GM13977 (cell line): ENCODE measurements at regions not wholly inside any gene's neighbourhood (a gene's known extent, or its start where the extent isn't known, plus 50 kb on each side); places are given as distances from the start of the nearest gene placed in this dataset.

ENCODE experiments used
- DNase-seq: peaks from one replicate; pipeline ENCODE4 v3.0.0; 2012; ENCODE audit warnings: low spot score
- CTCF ChIP-seq: IDR thresholded peaks from 2 replicates; pipeline ENCODE4 v1.5.1; 2012; ENCODE audit warnings: mild to moderate bottlenecking, control low read depth; ENCODE audit not compliant: insufficient read depth; ENCODE audit errors: extremely low read depth, missing control alignments
- in situ Hi-C: fragments of 300-500 bp; cut with MboI; formaldehyde crosslinking; loops from one replicate; pipeline ENCODE4 v1.12.0; 2022; ENCODE audit warnings: low sequenced_read_pairs, low pct_unique_long_range_greater_than_20kb, mixed read lengths, inconsistent platforms; ENCODE audit not compliant: unreplicated experiment

- in situ Hi-C loops, result no loop called here
- no peak for TF ChIP-seq CTCF
- no peak for DNase-seq
Measured at GRCh38 chr2:41764131-41764530, 283.7 kb upstream of the PKDCC start.

GRCh38 chr2:41764919-41765318 is 282.9 kb upstream of the PKDCC start:
- in situ Hi-C loops, result no loop called here
- no peak for TF ChIP-seq CTCF
- DNase-seq, result no peak

- in situ Hi-C loops, result no loop called here
Measured at GRCh38 chr2:41768310-41768709, 279.5 kb upstream of the PKDCC start.

GRCh38 chr2:41771710-41772109 is 276.1 kb upstream of the PKDCC start:
- no peak for DNase-seq
- TF ChIP-seq CTCF, result no peak
- in situ Hi-C loops, result no loop called here

More at GRCh38 chr2:41768310-41768709, 279.5 kb upstream of the PKDCC start:
- no peak for DNase-seq
- TF ChIP-seq CTCF, result no peak

GRCh38 chr2:41772697-41773096 is 275.1 kb upstream of the PKDCC start:
- in situ Hi-C loops, result no loop called here
- TF ChIP-seq CTCF, result no peak

GRCh38 chr2:41774011-41774605 is 273.7 kb upstream of the PKDCC start:
- in situ Hi-C loops, result no loop called here
- no peak for TF ChIP-seq CTCF
- DNase-seq, result no peak

More at GRCh38 chr2:41772697-41773096, 275.1 kb upstream of the PKDCC start:
- DNase-seq, result no peak

GRCh38 chr2:41775366-41776025 is 272.3 kb upstream of the PKDCC start:
- in situ Hi-C loops, result loop anchor here (25.0 kb wide), 2 partner anchors 363 to 1863 kb away; no protein-coding TSS in a partner anchor
- no peak for DNase-seq
- no peak for TF ChIP-seq CTCF
